ENCODE measurements at regions not wholly inside any gene's neighbourhood (a gene's known extent, or its start where the extent isn't known, plus 50 kb on each side); places are given as distances from the start of the nearest gene placed in this dataset.

- no peak overlapping the region for H3K4me3 ChIP-seq
Measured at GRCh38 chr1:182317611-182318161, 73.9 kb downstream of the GLUL start.

More at GRCh38 chr1:182317611-182318161, 73.9 kb downstream of the GLUL start:
- Histone ChIP-seq H3K9me3 (replicated peaks; ENCODE audit: control insufficient read depth, insufficient read depth, low read depth, low read length) (no peaks in the 10 kb centered on the region), H3K4me2 (ENCODE audit: insufficient read depth, low read length) (no peak overlapping the region), H3K36me3 (ENCODE audit: control insufficient read depth, insufficient read depth, low read length) (no peaks in the 10 kb centered on the region), H2AFZ (ENCODE audit: low read depth, low read length) (peak overlapping the region; percentile 49), H3K79me2 (ENCODE audit: control insufficient read depth, insufficient read depth, low read length) (no peaks in the 10 kb centered on the region), H4K20me1 (replicated peaks; ENCODE audit: control insufficient read depth, insufficient read depth, low read length) (no peaks in the 10 kb centered on the region), H3K27ac (ENCODE audit: extremely low read depth, low read depth, low read length) (no peak overlapping the region), H3K4me1 (replicated peaks in 1 of 2; ENCODE audit: control insufficient read depth in 2 of 2, insufficient read depth in 2 of 2, low read length in 2 of 2) (peaks cover 13 to 21% of the 10 kb centered on the region in 2 experiments), H3K9me1 (ENCODE audit: control insufficient read depth, insufficient read depth, low read length) (no peaks in the 10 kb centered on the region), H3K27me3 (ENCODE audit: control insufficient read depth in 2 of 2, insufficient read depth in 2 of 2, low read length in 2 of 2) (no peaks in the 10 kb centered on the region), H3K9ac (ENCODE audit: insufficient read depth in 1 of 2, low read depth in 2 of 2, low read length in 2 of 2) (no peak overlapping the region; a peak in 1 of 4 replicates)
- no TSS peak for BruUV-seq (replicated peaks)
- FAIRE-seq (no peak), DNase-seq (ENCODE audit: extremely low read depth in 1 of 4, low spot score in 3 of 4) (no peak), ATAC-seq (no peak)
- CTCF ChIA-PET (ENCODE audit: low intra/inter-chr PET ratio): no interaction called here
- intact Hi-C loops (cut with micrococcal nuclease): no loop called here
- in situ Hi-C loops (cut with MboI): no loop called here
- TF ChIP-seq SAP30 (IDR thresholded peaks at IDR 0.05; ENCODE audit: borderline replicate concordance, insufficient read depth, low read depth, low read length, poor library complexity, severe bottlenecking) (no peak), RFX7 (CRISPR knock-in tag; IDR thresholded peaks at IDR 0.05) (no peak), CHD1 (IDR thresholded peaks at IDR 0.05; ENCODE audit: low read length) (no peak), ZNF766 (CRISPR knock-in tag; conservative IDR thresholded peaks at IDR 0.05) (no peak), U2AF1 (optimal IDR thresholded peaks at IDR 0.05; ENCODE audit: low read depth, low read length) (no peak), POLR2G (IDR thresholded peaks at IDR 0.05; ENCODE audit: low read depth, low read length) (no peak), ELF2 (CRISPR knock-in tag; IDR thresholded peaks at IDR 0.05) (no peak), ZC3H4 (CRISPR knock-in tag; IDR thresholded peaks at IDR 0.05; ENCODE audit: borderline replicate concordance) (no peak)
- TF ChIP-seq, protein P1, sequence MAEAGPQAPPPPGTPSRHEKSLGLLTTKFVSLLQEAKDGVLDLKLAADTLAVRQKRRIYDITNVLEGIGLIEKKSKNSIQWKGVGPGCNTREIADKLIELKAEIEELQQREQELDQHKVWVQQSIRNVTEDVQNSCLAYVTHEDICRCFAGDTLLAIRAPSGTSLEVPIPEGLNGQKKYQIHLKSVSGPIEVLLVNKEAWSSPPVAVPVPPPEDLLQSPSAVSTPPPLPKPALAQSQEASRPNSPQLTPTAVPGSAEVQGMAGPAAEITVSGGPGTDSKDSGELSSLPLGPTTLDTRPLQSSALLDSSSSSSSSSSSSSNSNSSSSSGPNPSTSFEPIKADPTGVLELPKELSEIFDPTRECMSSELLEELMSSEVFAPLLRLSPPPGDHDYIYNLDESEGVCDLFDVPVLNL (CRISPR knock-in tag; IDR thresholded peaks at IDR 0.05; ENCODE audit: low read depth): no peak
- TF ChIP-seq, protein P2, sequence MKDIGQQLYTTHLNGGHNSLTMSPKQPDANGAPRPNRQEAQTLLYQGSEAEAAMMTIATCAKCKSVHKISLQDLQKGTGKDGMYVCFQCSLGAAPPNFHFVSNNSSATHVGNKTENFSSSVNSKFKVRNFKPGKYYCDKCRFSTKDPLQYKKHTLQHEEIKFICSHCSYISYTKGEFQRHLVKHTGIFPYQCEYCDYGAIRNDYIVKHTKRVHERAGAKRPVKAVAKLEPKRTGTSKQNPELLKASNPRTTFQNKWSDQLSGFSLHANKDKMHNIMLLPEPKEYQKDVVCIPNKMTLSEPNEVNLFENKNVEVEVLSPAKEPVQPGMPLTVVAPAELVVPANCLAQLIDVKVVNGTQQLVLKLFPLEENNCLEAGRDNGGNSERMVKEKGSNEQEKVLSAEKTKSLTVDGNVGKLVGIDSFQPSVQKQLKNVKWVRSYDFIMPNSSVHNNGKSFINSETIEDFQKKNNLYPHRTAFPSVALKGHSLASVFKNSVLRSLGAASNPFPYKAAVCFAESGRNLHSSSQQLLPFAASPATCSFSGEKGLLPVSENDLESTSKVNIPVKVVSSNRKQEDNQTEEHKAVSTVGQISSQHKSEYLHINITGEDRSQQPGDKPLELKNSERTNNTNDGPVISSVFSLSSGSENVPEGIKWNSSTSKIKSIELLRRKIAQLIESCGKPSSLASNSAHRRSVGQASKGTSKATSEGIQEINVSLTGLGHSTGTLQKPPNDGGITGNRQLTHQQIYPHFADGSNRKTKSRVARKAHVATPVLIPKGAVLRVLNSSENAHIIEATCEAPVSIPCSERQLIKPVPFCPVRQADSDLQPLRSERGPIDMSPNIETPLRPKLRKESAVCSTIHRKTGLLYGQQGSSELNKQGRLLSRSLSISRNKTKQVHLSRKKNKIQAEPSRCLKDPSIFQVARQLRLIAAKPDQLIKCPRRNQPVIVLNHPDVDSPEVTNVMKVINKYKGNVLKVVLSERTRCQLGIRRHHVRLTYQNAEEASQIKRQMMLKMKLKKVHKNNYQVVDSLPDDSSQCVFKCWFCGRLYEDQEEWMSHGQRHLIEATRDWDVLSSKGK (CRISPR knock-in tag; IDR thresholded peaks at IDR 0.05): no peak
- 55% methylated on average over 1 of the region's 1 CpG for WGBS (ENCODE audit: insufficient coverage, low coverage, missing lambda C conversion rate)
- POLR2A ChIA-PET: interaction anchor here (0.6 to 1.3 kb wide), 7 partner anchors 9 to 79 kb away, joined by 3 to 7 read pairs (median 3); no protein-coding TSS in a partner anchor

All from K562 (cell line).